Neural cell (in vitro differentiated cells): ENCODE measurements at regions not wholly inside any gene's neighbourhood (a gene's known extent, or its start where the extent isn't known, plus 50 kb on each side); places are given as distances from the start of the nearest gene placed in this dataset.

Experiments
- CTCF ChIP-seq: fragments of 450-650 bp; IDR thresholded peaks from 2 replicates; pipeline ENCODE4 v1.5.1; 2014; ENCODE audit warnings: antibody characterized with exemption, mild to moderate bottlenecking, moderate library complexity; ENCODE audit not compliant: poor library complexity, severe bottlenecking
- EP300 ChIP-seq: fragments of 450-650 bp; conservative IDR thresholded peaks from 2 replicates; pipeline ENCODE4 v1.6.1; 2014; ENCODE audit warnings: antibody characterized with exemption, mild to moderate bottlenecking, moderate library complexity; ENCODE audit not compliant: poor library complexity, severe bottlenecking
- EZH2 ChIP-seq: fragments of 200-600, 300-800 bp; shearing (Covaris generic), sonication (generic); IDR thresholded peaks from 2 replicates; pipeline ENCODE4 v1.6.1; 2014; ENCODE audit warnings: antibody characterized with exemption, low read length, borderline replicate concordance, mild to moderate bottlenecking; ENCODE audit not compliant: insufficient read depth, poor library complexity, severe bottlenecking
- POLR2AphosphoS5 ChIP-seq: IDR thresholded peaks from 2 replicates; pipeline ENCODE4 v1.6.1; 2012
- RAD21 ChIP-seq: fragments of 450-650 bp; conservative IDR thresholded peaks from 2 replicates; pipeline ENCODE4 v1.6.1; 2014; ENCODE audit warnings: antibody characterized with exemption, mild to moderate bottlenecking, moderate library complexity

- TF ChIP-seq EZH2 (no peak), EP300 (no peak), RAD21 (no peak), CTCF (no peak), POLR2AphosphoS5 (no peak)
Observed at GRCh38 chr1:101437800-101438199, 201.0 kb downstream of the S1PR1 start.
